ENCODE measurements at regions not wholly inside any gene's neighbourhood (a gene's known extent, or its start where the extent isn't known, plus 50 kb on each side); places are given as distances from the start of the nearest gene placed in this dataset.

DNA sequence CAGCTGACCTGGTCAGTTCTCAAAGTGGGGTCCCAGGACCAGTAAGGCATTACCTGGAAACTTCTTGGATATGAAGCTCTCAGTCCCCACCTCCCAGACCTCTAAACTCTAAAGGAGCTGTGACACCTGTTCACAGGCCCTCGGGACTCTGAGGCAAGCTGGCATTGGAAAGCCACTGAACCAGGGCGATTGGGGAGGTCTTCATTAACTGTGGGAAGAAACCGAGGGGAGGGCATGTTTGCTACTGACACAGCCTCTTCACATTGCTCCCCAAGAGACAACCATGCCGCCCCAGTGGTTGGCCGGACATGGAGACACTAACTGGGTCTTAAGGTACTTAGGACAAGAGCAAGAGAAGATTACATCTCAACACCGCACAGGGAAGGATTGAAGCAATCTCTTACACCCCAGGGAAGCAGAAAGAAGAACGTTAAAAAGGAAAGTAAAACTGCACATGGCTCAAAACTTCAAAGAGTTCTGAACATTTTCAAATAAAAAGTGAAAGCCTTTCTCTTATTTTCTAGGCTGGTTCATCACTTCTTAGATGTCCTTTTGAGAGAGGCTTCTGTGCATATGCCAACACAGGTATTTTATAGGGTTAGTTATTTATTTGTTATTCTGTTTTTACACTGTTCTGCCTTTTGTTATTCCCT is 210.0 kb upstream of the CST7 start:
- no peak overlapping the region for H3K27ac ChIP-seq
- TF ChIP-seq, protein P1, sequence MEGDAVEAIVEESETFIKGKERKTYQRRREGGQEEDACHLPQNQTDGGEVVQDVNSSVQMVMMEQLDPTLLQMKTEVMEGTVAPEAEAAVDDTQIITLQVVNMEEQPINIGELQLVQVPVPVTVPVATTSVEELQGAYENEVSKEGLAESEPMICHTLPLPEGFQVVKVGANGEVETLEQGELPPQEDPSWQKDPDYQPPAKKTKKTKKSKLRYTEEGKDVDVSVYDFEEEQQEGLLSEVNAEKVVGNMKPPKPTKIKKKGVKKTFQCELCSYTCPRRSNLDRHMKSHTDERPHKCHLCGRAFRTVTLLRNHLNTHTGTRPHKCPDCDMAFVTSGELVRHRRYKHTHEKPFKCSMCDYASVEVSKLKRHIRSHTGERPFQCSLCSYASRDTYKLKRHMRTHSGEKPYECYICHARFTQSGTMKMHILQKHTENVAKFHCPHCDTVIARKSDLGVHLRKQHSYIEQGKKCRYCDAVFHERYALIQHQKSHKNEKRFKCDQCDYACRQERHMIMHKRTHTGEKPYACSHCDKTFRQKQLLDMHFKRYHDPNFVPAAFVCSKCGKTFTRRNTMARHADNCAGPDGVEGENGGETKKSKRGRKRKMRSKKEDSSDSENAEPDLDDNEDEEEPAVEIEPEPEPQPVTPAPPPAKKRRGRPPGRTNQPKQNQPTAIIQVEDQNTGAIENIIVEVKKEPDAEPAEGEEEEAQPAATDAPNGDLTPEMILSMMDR (conservative IDR thresholded peaks at IDR 0.05), result no peak
- no peak for TF ChIP-seq ZFX (IDR thresholded peaks at IDR 0.05)

DNA sequence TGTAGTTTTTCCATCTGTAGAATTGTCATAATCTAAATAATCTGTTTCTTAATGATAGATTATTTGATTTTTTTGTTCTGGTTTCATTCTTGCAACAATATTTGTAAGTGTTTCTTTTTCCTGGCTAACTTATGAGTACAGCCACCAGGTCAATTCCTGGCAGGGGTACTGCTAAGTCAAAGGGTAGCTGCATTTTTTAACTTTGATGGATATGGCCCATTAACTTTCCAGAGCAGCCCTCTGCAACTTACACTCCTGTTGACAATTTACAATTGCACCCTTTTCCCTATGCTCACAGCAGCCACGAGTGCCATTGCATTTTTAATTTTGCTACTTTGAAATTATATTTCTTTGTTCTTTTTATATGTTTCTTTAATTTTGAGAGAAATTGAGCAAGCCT is 209.3 kb upstream of the CST7 start:
- H3K27ac ChIP-seq, result no peak overlapping the region
- TF ChIP-seq, protein P1 (conservative IDR thresholded peaks at IDR 0.05), result no peak
- no peak for TF ChIP-seq ZFX (IDR thresholded peaks at IDR 0.05)

DNA sequence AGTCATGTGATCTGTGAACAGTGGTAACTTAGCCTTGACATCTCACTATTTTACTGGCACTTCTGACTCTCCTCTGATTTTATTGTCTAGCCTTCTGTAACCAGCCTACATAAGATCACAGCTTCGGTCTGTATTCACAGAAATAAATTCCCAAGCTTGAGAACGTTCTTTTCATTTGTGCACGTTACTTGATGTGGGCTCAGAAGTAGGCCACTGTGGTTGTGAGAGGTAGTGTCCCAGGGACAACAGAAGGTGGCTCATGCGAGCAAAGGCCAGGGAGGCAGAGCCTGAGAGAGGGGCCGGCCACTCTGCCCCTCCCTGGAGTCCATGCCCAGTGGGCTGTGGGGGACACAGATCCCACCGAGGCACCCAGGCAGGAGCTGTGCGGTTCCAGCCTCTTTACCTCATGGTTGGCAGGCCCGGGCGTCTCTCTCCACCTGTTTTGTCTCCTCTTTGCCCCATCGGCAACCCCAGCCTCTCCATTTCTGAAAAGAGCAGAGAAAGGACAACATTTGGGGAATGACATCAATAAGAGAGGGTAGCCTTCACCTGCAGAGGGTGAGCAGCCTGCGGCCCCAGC is 207.5 kb upstream of the CST7 start:
- TF ChIP-seq ZFX (IDR thresholded peaks at IDR 0.05), result no peak
- TF ChIP-seq, protein P1 (conservative IDR thresholded peaks at IDR 0.05), result no peak
- no peak overlapping the region for H3K27ac ChIP-seq

DNA sequence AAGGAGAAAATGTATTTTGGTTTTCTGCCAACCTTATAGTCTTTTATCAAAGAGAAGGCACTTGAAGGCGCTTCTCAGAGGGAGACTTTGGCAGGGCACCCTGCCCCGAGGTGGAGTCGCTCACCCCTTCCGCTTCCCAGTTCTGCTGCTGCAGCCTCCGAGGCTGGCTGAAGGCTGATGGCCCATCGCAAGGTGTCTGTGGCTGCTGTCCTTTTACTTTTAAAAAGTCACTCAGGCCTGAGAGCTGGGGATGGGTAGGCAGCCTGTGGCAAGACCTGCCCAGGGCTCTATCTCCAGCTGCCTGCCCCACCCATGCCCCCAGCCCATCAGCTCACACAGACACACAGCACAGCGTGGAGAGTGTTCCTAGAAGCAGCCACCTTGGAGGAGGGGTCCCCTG is 206.6 kb upstream of the CST7 start:
- TF ChIP-seq, protein P1 (conservative IDR thresholded peaks at IDR 0.05), result no peak
- no peak for TF ChIP-seq ZFX (IDR thresholded peaks at IDR 0.05)
- H3K27ac ChIP-seq, result no peak overlapping the region

DNA sequence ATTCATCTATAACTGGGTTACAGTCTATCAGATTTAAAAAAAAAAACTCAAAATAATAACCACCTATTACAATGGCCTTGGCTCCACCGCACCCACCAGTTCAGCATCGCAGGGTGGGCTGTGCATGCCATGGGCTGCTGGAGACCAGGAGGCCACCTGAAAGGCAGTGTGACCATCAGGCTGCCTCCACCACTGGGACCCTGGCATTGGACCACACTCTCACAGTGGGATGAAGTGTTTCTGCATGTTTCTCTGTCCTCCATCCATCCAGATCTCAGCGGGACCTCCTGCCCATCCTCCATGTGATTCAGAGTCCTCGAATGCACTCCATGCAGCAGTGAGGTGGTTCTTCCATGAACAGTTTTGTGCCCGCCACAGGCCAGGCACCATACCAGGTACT is 206.1 kb upstream of the CST7 start:
- TF ChIP-seq, protein P1 (conservative IDR thresholded peaks at IDR 0.05), result no peak
- no peak for TF ChIP-seq ZFX (IDR thresholded peaks at IDR 0.05)
- no peak overlapping the region for H3K27ac ChIP-seq

DNA sequence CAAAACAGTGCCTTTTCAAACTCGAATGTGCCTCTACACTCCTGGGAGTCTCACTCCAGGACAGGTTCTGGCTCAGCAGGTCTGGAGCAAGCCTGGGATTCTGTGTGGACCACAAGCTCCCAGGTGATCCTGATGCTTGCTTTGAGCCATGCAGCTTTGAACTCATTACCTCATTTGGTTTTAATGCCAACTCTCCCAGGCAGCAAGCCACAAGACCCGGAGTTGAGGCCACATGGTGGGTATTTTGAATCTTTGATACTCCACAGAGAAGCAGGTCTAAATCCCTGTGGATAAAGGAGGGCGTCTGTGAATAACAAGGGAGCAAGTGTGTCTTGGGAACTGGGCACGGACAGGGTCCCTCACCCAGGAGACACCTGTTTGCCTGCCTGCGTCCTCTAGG is 205.4 kb upstream of the CST7 start:
- H3K27ac ChIP-seq, result no peak overlapping the region
- TF ChIP-seq, protein P1 (conservative IDR thresholded peaks at IDR 0.05), result no peak
- TF ChIP-seq ZFX (IDR thresholded peaks at IDR 0.05), result no peak

DNA sequence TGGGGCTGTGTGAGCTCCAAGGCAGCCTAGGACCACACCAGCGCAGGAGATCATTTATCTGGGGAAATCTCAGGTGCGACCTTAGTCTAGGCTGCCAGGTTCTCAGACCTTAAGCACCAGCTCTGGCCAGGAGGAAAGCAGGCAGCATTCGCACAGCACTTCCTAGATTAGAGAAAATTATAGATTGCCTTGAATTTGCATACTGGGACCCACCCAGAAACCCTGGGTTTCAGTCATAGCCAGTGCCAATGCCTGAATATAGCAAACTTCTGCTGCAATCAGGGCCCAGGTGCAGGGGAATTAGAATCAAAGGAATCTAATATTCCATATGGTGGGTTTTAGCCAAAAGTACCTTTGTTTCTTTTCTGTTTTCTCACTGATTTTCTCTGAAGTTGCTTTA is 204.3 kb upstream of the CST7 start:
- no peak overlapping the region for H3K27ac ChIP-seq
- TF ChIP-seq ZFX (IDR thresholded peaks at IDR 0.05), result no peak
- TF ChIP-seq, protein P1 (conservative IDR thresholded peaks at IDR 0.05), result no peak

All from C4-2B (cell line).